Urinary bladder (tissue), 3 donors: ENCODE measurements at regions not wholly inside any gene's neighbourhood (a gene's known extent, or its start where the extent isn't known, plus 50 kb on each side); places are given as distances from the start of the nearest gene placed in this dataset.

Source experiments
- DNase-seq: peaks from one replicate; pipeline ENCODE4 v3.0.0-alpha.2; 2015; ENCODE audit errors: extremely low spot score
- H3K27ac ChIP-seq: one replicate; pipeline ENCODE4 v1.5.1; 2013; ENCODE audit warnings: low read depth, mild to moderate bottlenecking, moderate library complexity
- H3K36me3 ChIP-seq: one replicate; pipeline ENCODE4 v1.6.1; 2013; ENCODE audit warnings: mild to moderate bottlenecking, moderate library complexity; ENCODE audit not compliant: insufficient read depth
- H3K4me1 ChIP-seq: one replicate; pipeline ENCODE4 v1.6.1; 2013; ENCODE audit warnings: mild to moderate bottlenecking, moderate library complexity; ENCODE audit not compliant: insufficient read depth
- H3K4me3 ChIP-seq: one replicate; pipeline ENCODE4 v1.5.1; 2013; ENCODE audit warnings: low read depth, low read length
- WGBS: extraction: QIAGEN DNeasy Blood & Tissue Kit; methylation state at CpG from one replicate; pipeline ENCODE4 v1.1.7; 2013; 5-methylcytosine and 5-hydroxymethylcytosine counted together
- donor health status: healthy with polysubstance abuse.
- donor health status: healthy.

- H3K4me3 ChIP-seq, result no peak overlapping the region
- H3K36me3 ChIP-seq, result no peaks in the 10 kb centered on the region
- 79% methylated on average over 3 of the region's 3 CpGs for WGBS
- no peaks in the 10 kb centered on the region for H3K4me1 ChIP-seq
- no peak overlapping the region for H3K27ac ChIP-seq
- DNase-seq, result no peak
These were observed 306.3 kb downstream of the TLE4 start for GRCh38 chr9:79877943-79878602.

GRCh38 chr9:79868567-79869189 lies 296.9 kb downstream of the TLE4 start:
- WGBS, result 92% methylated on average over 2 of the region's 2 CpGs

GRCh38 chr9:79862921-79863890 lies 291.4 kb downstream of the TLE4 start:
- no peaks in the 10 kb centered on the region for H3K4me1 ChIP-seq
- H3K36me3 ChIP-seq, result no peaks in the 10 kb centered on the region
- WGBS, result 97% methylated on average over 32 of the region's 32 CpGs
- no peak overlapping the region for H3K27ac ChIP-seq
- no peak overlapping the region for H3K4me3 ChIP-seq
- no peak for DNase-seq

More at GRCh38 chr9:79868567-79869189, 296.9 kb downstream of the TLE4 start:
- Histone ChIP-seq H3K36me3 (no peaks in the 10 kb centered on the region), H3K4me1 (no peaks in the 10 kb centered on the region), H3K27ac (no peak overlapping the region), H3K4me3 (no peak overlapping the region)
- DNase-seq, result no peak

- no peak for DNase-seq
- no peak overlapping the region for H3K27ac ChIP-seq
- no peak overlapping the region for H3K4me3 ChIP-seq
- no peaks in the 10 kb centered on the region for H3K4me1 ChIP-seq
- no peaks in the 10 kb centered on the region for H3K36me3 ChIP-seq
- 89% methylated on average over 3 of the region's 3 CpGs for WGBS
These were observed 286.7 kb downstream of the TLE4 start for GRCh38 chr9:79858508-79858907.

- 77% methylated on average over 2 of the region's 2 CpGs for WGBS
These were observed 285.4 kb downstream of the TLE4 start for GRCh38 chr9:79857188-79857587.

GRCh38 chr9:79847074-79847473 lies 275.3 kb downstream of the TLE4 start:
- DNase-seq, result no peak
- no peak overlapping the region for H3K27ac ChIP-seq
- no peaks in the 10 kb centered on the region for H3K36me3 ChIP-seq
- H3K4me3 ChIP-seq, result no peak overlapping the region
- no peaks in the 10 kb centered on the region for H3K4me1 ChIP-seq

More at GRCh38 chr9:79857188-79857587, 285.4 kb downstream of the TLE4 start:
- no peaks in the 10 kb centered on the region for H3K36me3 ChIP-seq
- H3K27ac ChIP-seq, result no peak overlapping the region
- no peaks in the 10 kb centered on the region for H3K4me1 ChIP-seq
- no peak overlapping the region for H3K4me3 ChIP-seq
- no peak for DNase-seq

GRCh38 chr9:79829566-79830302 lies 258.0 kb downstream of the TLE4 start:
- WGBS, result 96% methylated on average over 7 of the region's 7 CpGs

GRCh38 chr9:79824265-79824664 lies 252.5 kb downstream of the TLE4 start:
- Histone ChIP-seq H3K27ac (no peak overlapping the region), H3K4me3 (no peak overlapping the region), H3K36me3 (no peaks in the 10 kb centered on the region), H3K4me1 (no peaks in the 10 kb centered on the region)
- 91% methylated on average over 3 of the region's 3 CpGs for WGBS
- no peak for DNase-seq

More at GRCh38 chr9:79829566-79830302, 258.0 kb downstream of the TLE4 start:
- DNase-seq, result no peak
- H3K27ac ChIP-seq, result no peak overlapping the region
- H3K4me1 ChIP-seq, result no peaks in the 10 kb centered on the region
- H3K4me3 ChIP-seq, result no peak overlapping the region
- no peaks in the 10 kb centered on the region for H3K36me3 ChIP-seq

- H3K4me1 ChIP-seq, result no peaks in the 10 kb centered on the region
- H3K36me3 ChIP-seq, result no peaks in the 10 kb centered on the region
- DNase-seq, result no peak
- no peak overlapping the region for H3K4me3 ChIP-seq
- H3K27ac ChIP-seq, result no peak overlapping the region
- WGBS, result 67% methylated on average over 6 of the region's 6 CpGs
These were observed 245.8 kb downstream of the TLE4 start for GRCh38 chr9:79817438-79818004.

GRCh38 chr9:79813258-79813638 lies 241.5 kb downstream of the TLE4 start:
- DNase-seq, result no peak
- H3K36me3 ChIP-seq, result no peaks in the 10 kb centered on the region
- no peaks in the 10 kb centered on the region for H3K4me1 ChIP-seq
- H3K27ac ChIP-seq, result no peak overlapping the region
- H3K4me3 ChIP-seq, result no peak overlapping the region
- 78% methylated on average over 1 of the region's 1 CpG for WGBS

GRCh38 chr9:79812507-79813257 lies 240.9 kb downstream of the TLE4 start:
- no peaks in the 10 kb centered on the region for H3K4me1 ChIP-seq
- WGBS, result 65% methylated on average over 8 of the region's 8 CpGs
- H3K4me3 ChIP-seq, result no peak overlapping the region
- no peak for DNase-seq
- no peak overlapping the region for H3K27ac ChIP-seq
- no peaks in the 10 kb centered on the region for H3K36me3 ChIP-seq

- H3K4me3 ChIP-seq, result no peak overlapping the region
- H3K4me1 ChIP-seq, result no peaks in the 10 kb centered on the region
- no peak overlapping the region for H3K27ac ChIP-seq
- 66% methylated on average over 3 of the region's 3 CpGs for WGBS
- H3K36me3 ChIP-seq, result no peaks in the 10 kb centered on the region
- DNase-seq, result no peak
These were observed 240.3 kb downstream of the TLE4 start for GRCh38 chr9:79812099-79812498.
